ENCODE measurements at regions not wholly inside any gene's neighbourhood (a gene's known extent, or its start where the extent isn't known, plus 50 kb on each side); places are given as distances from the start of the nearest gene placed in this dataset.

GRCh38 chr3:168269001-168269400, 173.3 kb upstream of the GOLIM4 start:
- TF ChIP-seq CTCF (IDR thresholded peaks at IDR 0.05; ENCODE audit: extremely low read depth, low read depth, low read length): no peak
- Histone ChIP-seq H4K20me1 (ENCODE audit: insufficient read depth, low read length) (no peaks in the 10 kb centered on the region), H3K4me1 (ENCODE audit: insufficient read depth, low read length) (no peaks in the 10 kb centered on the region), H3K27ac (ENCODE audit: low read depth, low read length) (no peak overlapping the region), H3K4me3 (ENCODE audit: insufficient read depth, low read length) (no peak overlapping the region), H3K4me2 (ENCODE audit: insufficient read depth, low read length) (no peak overlapping the region), H3K27me3 (ENCODE audit: insufficient read depth, low read length) (no peaks in the 10 kb centered on the region), H3K9me3 (ENCODE audit: low read depth, low read length) (no peaks in the 10 kb centered on the region), H3K36me3 (ENCODE audit: insufficient read depth, low read length) (no peaks in the 10 kb centered on the region), H3K79me2 (ENCODE audit: insufficient read depth, low read length) (no peaks in the 10 kb centered on the region), H2AFZ (ENCODE audit: low read length) (no peak overlapping the region)
- DNase-seq (ENCODE audit: insufficient read length, low spot score, missing footprints): no peak

DNA sequence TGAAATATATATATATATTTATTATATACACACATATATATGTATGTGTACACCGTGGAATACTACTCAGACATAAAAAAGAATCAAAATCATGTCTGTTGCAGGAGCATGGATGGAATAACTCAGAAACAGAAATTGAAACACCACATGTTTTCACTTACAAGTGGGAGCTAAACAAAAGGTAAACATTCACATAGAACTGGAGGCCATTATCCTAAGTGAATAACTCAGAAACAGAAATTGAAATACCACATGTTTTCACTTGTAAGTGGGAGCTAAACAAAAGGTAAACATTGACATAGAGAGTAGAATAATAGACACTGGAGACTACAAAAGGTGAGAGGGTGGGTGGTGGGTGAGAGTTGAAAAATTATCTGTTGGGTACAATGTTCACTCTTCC, 171.5 kb upstream of the GOLIM4 start:
- no peaks in the 10 kb centered on the region for H3K36me3 ChIP-seq (ENCODE audit: insufficient read depth, low read length)
- H4K20me1 ChIP-seq (ENCODE audit: insufficient read depth, low read length): no peaks in the 10 kb centered on the region
- no peak overlapping the region for H3K27ac ChIP-seq (ENCODE audit: low read depth, low read length)
- no peaks in the 10 kb centered on the region for H3K79me2 ChIP-seq (ENCODE audit: insufficient read depth, low read length)
- H3K27me3 ChIP-seq (ENCODE audit: insufficient read depth, low read length): no peaks in the 10 kb centered on the region
- H3K4me2 ChIP-seq (ENCODE audit: insufficient read depth, low read length): no peak overlapping the region
- no peak for DNase-seq (ENCODE audit: insufficient read length, low spot score, missing footprints)
- H2AFZ ChIP-seq (ENCODE audit: low read length): no peak overlapping the region
- TF ChIP-seq CTCF (IDR thresholded peaks at IDR 0.05; ENCODE audit: extremely low read depth, low read depth, low read length): no peak
- no peaks in the 10 kb centered on the region for H3K4me1 ChIP-seq (ENCODE audit: insufficient read depth, low read length)
- H3K4me3 ChIP-seq (ENCODE audit: insufficient read depth, low read length): no peak overlapping the region
- H3K9me3 ChIP-seq (ENCODE audit: low read depth, low read length): no peaks in the 10 kb centered on the region

DNA sequence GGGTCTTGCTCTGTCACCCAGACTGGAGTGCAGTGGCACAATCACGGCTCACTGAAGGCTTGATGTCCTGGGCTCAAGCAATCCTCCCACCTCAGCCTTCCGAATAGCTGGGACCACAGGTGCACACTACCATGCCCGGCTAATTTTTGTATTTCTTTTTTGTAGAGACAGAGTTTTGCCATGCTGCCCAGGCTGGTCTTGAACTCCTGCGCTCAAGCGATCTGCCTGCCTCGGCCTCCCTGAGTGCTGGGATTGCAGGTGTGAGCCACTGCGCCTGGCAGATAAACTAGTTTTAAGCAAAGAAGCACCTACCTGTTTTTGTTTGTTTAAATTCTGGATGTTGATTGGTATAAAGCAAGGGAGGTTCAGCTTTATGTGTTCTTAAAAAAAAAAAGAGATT, 170.6 kb upstream of the GOLIM4 start:
- Histone ChIP-seq H3K27ac (ENCODE audit: low read depth, low read length) (no peak overlapping the region), H3K9me3 (ENCODE audit: low read depth, low read length) (no peaks in the 10 kb centered on the region), H4K20me1 (ENCODE audit: insufficient read depth, low read length) (no peaks in the 10 kb centered on the region), H3K79me2 (ENCODE audit: insufficient read depth, low read length) (no peaks in the 10 kb centered on the region), H2AFZ (ENCODE audit: low read length) (no peak overlapping the region), H3K36me3 (ENCODE audit: insufficient read depth, low read length) (no peaks in the 10 kb centered on the region), H3K4me3 (ENCODE audit: insufficient read depth, low read length) (no peak overlapping the region), H3K4me1 (ENCODE audit: insufficient read depth, low read length) (no peaks in the 10 kb centered on the region), H3K27me3 (ENCODE audit: insufficient read depth, low read length) (no peaks in the 10 kb centered on the region), H3K4me2 (ENCODE audit: insufficient read depth, low read length) (no peak overlapping the region)
- no peak for TF ChIP-seq CTCF (IDR thresholded peaks at IDR 0.05; ENCODE audit: extremely low read depth, low read depth, low read length)
- DNase-seq (ENCODE audit: insufficient read length, low spot score, missing footprints): no peak

- H3K4me3 ChIP-seq (ENCODE audit: insufficient read depth, low read length): no peak overlapping the region
- H3K9me3 ChIP-seq (ENCODE audit: low read depth, low read length): no peaks in the 10 kb centered on the region
- no peaks in the 10 kb centered on the region for H3K4me1 ChIP-seq (ENCODE audit: insufficient read depth, low read length)
- no peaks in the 10 kb centered on the region for H3K36me3 ChIP-seq (ENCODE audit: insufficient read depth, low read length)
- H4K20me1 ChIP-seq (ENCODE audit: insufficient read depth, low read length): no peaks in the 10 kb centered on the region
- DNase-seq (ENCODE audit: insufficient read length, low spot score, missing footprints): no peak
- H3K27me3 ChIP-seq (ENCODE audit: insufficient read depth, low read length): no peaks in the 10 kb centered on the region
- no peak for TF ChIP-seq CTCF (IDR thresholded peaks at IDR 0.05; ENCODE audit: extremely low read depth, low read depth, low read length)
- no peak overlapping the region for H2AFZ ChIP-seq (ENCODE audit: low read length)
- no peak overlapping the region for H3K27ac ChIP-seq (ENCODE audit: low read depth, low read length)
- no peaks in the 10 kb centered on the region for H3K79me2 ChIP-seq (ENCODE audit: insufficient read depth, low read length)
- H3K4me2 ChIP-seq (ENCODE audit: insufficient read depth, low read length): no peak overlapping the region
These were observed 167.2 kb upstream of the GOLIM4 start for GRCh38 chr3:168262887-168263286.
